Esophagus mucosa (tissue), 1 donor: ENCODE measurements at regions not wholly inside any gene's neighbourhood (a gene's known extent, or its start where the extent isn't known, plus 50 kb on each side); places are given as distances from the start of the nearest gene placed in this dataset.
"Not testable (repeated sequence)": the region's sequence is repeated elsewhere in the genome, so short reads cannot be mapped to it uniquely, and the experiment has no call there.

Experiments used
- ATAC-seq: fragments of 200-7000 bp; cut with Tn5 transposase; one replicate; pipeline ENCODE4 v1.9.1; 2020
- donor health status: DM: yes; HTN: yes; CAD: no.

DNA sequence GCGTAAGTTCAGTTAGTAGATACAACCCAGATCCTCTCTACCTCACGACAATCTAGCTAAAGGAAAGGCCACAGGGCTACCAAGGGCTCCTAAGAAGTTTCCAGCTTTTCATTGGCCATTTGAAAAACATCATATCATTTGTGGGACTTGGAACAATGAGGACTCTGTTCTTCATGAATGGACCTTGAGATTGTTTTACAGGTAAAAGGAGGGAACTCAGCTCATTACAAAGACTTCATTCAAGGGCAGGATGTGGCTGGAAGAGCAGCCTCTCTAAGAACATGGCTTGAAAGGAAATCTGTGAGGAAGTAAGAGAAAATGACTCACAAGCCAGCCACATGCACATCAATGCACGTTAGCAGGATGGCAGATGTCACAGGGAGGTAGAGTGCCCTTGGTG, 105.9 kb upstream of the SLC7A11 start:
- ATAC-seq = peak; percentile 44

DNA sequence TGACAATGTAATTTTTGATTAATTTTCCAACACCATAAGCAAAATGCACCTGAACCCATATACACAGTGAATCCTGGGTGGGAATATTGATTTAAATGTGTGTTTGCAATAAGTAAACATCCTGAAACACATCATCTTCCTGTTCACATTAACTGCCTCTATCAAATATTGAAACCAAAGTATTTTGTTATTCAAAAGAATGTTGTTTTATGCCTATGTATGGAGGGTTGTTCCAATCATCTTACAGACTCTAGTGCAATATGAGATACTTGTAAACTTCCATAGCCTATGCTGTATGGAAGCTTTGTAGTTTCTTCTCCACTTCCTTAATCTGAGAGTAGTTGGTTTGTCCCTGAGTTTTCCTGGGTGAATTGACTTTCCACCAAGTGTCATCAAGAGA, 105.4 kb upstream of the SLC7A11 start:
- ATAC-seq = no peak

DNA sequence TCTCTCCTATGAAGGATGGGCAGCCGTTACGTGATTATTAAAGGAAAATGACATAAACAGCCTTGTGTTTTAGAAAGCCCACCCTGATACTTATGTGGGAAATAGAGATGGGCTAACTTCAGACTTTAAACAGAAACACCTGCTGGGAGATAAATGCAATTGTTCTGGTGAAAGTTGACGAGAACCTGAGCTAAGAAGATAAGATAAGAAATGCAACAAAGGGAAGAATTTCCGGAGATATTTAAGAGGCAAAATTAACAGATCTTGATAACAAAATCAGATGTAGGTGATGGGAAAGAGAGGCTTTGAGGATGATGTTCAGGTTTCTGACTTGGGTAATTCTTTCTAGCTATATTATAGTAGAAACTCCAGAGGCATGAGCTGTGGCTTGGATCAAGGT, 102.7 kb upstream of the SLC7A11 start:
- no peak for ATAC-seq

DNA sequence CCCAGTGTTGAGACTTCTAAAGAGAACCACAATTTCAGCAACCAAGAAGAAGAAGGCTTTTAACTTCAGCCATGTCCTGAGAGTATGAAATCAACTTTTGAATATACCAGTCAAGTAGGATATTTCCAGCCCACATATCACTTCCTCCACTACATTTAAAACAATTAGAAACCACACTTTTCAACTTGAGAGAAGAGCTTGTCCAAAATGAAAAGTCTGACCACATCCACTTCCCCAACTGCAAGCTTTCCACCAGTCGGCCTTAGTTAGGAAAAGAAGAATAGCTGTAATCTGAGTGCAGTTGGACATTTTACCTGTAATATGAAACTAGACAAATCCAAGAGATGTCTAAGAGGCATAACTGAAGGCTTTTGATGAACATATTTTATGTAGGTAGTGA, 101.9 kb upstream of the SLC7A11 start:
- ATAC-seq = no peak

DNA sequence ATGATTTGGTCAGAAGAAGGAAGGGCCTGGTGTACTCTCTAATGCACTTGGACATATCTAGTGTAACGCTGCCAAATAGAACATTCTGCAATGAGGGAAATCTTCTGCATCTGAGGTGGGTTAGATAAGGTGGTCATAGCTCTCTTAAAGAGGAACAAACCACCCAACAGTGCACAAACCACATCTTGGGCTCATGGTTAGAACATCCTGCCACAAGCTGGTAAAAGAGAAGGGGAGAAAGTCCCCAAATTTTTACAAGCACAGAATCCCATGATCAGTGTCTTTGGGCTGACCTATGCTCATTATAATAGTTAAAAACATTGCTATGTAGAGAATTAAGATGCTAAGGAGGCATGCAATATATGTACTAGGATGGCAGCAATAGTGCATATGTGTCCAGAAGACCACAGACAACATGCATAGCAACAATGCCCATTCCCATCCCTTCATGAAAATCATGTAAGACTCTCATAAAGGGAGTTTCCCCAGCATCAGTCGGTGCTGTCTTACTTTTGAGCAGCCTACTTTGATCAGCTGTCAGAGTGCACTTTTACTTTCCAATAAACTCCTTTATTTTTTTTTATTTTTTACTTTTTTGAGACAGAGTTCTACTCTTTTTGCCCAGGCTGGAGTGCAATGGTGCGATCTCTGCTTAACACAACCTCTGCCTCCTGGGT, 99.7 kb upstream of the SLC7A11 start:
- ATAC-seq = no peak

DNA sequence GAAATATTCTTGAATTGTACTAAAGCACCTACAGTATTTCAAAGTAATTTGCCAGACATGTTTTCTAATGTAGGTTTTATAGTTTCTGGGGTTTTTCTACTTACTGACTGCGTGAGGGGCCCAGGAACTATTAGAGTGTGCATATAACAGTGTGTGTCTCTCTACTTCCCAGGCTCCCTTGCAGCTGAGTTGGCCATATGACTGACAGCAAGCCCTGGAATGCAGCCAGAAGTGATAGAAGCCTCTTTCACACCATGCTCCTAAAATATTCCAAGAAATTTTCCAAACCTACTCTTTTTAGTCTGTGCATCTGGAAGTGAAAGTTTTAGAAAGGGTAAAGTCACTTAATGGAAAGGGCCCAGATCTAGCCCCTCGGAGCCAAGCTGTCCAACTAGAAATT, 96.7 kb upstream of the SLC7A11 start:
- no peak for ATAC-seq

DNA sequence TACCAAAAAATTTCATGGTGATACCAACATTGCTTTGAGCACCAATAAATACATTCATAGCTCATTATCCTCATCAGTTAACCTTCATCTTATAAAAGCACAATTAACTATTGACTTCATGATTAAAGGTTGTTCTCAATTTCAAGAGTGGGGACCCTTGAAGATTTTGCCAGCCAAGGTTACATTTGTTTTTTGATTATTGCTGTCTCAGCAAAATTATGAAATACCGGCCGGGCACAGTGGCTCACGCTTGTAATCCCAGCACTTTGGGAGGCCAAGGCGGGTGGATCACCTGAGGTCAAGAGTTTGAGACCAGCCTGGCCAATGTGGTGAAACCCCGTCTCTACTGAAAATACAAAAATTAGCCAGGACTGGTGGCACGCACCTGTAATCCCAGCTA, 96.1 kb upstream of the SLC7A11 start:
- not testable (repeated sequence) for ATAC-seq

DNA sequence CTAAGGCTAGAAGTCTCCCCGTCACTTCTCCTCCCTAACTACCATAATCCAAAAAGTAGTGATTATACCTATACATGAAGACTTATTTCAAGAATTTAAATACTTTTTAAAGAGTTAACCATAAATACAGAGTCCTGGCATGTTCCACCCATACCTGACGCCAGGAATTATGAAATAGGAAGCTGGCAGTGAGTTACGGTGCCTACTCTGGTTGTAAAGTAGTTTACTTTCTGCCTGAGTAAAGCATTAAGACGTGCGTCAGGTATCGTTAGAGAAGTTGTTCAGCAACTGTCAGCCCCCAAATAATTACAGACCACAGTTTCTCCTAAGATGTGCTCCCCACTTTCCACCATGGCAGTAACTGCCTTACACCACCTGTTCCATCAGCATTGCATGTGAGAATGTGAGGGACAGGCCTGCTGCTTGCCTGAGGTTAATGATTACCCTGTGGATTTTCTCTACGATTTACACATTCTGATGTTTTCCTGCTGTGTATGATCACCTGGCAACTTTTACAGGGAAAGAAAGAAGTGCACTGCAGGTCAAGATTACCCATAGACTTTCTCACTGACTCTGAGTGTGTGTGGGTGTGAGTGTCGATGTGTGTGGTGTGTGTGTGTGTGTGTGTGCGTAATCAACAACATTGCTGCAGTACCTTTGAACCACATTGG, 92.3 kb upstream of the SLC7A11 start:
- ATAC-seq = no peak

DNA sequence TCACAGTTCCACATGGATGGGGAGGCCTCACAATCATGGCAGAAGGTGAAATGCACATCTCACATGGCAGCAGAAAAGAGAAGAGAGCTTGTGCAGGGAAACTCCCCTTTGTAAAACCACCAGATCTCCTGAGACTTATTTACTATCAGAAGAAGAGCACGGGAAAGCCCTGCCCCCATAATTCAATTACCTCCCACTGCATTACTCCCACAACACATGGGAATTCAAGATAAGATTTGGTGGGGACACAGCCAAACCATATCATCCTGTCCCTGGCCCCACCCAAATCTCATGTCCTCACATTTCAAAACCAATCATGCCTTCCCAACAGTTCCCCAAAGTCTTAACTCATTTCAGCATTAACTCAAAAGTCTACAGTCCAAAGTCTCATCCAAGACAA, 90.3 kb upstream of the SLC7A11 start:
- not testable (repeated sequence) for ATAC-seq

DNA sequence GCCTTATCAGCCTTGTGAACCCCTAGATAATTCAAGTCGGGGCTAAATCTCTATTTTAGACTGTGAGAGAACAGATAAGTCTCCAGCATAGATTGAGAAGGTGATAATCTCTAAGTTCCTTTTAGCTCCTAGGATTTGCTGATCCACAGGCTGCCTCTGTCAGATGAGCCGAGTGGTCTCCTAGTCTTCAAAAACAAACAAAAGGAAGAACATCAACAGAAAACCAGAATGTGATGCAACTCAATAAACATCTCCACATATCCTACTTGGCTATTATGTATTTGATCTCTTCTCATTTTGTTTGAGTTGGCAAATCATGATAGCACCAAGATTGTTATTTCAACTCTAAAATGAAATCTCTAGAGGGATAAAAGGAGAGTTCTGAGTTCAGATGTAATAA, 88.4 kb upstream of the SLC7A11 start:
- no peak for ATAC-seq

DNA sequence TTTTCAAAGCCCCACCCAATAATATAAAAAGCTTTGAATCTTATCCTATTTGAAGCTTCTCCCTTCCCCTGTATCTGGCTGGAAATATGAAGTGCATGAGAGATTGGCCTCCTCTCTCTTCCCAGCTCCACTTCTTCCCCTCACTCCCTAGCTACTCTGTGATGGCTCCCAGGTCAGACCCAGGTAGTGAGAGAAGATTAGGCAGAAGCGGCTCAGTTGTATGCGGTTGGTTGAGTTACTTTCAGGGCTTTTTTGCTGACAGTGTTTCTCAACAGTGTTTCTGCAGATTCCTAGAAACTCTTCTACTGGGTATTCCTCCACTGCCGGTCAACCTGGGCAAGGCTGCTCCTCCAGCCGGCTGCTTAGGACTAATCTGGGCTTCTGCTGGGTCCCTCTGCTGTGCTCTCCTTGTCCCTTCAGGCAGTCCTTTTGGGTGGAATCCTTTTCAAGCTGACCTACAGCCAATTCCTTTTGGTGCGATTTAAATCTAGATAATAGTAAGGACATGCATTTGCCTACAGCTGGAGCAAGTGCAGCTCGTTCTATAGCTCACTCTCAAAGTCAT, 87.4 kb upstream of the SLC7A11 start:
- ATAC-seq = no peak

DNA sequence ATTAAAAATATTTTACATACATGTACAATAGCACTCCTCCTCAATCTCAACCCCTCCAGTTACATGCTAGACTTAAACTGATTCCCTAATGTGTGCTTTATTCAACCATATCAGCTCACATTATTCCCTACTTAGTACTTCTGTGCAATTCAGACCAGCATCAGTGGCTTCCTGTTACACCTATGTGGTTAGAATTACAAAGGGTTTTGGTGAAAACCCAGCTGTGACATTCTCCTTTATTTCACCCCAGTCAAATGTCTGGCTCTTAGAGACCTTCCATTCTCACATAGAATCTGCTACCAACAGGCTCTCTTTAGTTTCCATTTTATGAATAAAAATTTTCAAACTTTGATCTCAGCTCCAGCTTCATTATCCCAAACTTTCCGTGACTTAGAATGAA, 85.2 kb upstream of the SLC7A11 start:
- no peak for ATAC-seq

DNA sequence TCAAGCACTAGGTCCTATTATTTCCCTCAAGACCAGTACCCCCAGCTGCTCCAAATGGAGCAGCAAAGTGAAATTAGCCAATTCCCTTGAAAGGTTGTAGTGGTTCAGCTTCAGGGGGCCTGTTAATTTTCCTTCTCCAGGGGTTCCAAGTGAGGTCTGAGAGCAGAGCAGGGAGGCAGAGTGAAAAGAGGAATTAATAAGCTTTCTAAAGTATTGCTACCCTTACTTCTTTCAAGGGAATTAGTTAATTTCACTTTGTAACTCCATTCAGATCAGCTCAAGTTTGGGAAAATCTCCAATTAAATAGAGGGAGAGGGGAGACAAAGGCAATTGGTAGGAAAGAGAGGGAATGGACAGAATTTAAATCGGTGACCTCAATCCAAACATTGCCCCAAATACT, 78.7 kb upstream of the SLC7A11 start:
- ATAC-seq = no peak

DNA sequence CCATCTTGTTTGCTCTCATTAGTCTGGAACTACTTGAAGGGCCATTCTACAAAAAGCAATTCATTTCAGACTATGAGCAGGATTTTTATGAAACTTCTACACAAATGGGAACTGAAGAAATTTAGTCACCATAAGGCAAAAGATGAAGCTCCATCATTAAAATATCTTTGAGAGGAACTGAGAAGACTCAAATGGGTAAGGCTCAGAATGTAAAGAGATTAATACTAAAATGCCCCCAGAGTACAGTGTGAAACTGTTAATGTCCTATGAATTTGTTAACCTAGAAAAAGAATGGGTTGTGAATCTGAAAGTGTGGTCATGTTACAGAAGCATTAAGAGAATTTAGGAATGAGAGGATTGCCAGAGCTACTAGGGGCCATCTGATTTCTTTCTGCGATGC, 77.9 kb upstream of the SLC7A11 start:
- ATAC-seq = no peak

DNA sequence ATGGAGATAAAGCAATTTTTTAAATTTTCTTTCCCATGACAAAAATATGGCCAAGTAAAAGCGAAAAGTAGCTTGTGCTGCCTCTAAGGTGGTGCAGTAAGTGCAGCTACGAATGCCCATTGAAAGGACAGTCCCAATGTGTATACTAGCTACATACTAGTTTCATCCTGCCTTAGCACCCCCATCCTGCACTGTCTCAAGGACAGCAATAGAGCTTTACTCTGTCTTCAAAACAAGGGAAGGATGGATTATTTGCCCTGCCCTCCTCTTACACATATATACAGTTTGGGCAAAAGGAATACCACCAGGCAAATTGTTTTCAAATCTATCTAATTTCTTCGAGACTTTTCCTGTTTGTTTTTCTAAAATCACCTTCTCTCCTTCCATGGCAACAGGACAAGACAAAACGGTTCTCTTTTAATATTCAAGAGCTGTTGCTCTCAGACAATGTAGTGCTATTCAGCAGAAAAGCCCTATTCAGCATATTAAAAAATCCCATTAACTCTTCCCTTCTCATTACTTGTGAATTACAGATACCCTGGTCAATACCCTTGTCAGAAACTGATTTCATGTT, 75.1 kb upstream of the SLC7A11 start:
- ATAC-seq = no peak

DNA sequence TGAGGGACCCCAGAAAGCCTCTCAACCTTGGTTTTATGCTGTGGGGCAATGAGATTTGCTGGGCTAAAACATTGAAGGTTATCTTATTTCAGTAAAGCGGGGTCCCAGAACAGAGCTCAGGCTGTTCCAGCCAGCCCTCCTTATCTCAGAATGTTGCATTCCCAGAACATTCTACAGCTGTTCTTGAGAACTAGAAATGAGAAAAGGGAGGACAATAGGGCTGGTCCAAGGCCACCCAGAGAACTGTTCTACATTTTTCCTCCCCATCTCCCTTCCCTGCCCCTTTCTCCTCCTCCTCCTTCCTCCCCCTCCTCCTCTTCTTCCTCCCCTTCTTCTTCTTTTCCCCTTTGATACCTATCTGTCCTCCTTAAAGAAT, 70.4 kb upstream of the SLC7A11 start:
- no peak for ATAC-seq

DNA sequence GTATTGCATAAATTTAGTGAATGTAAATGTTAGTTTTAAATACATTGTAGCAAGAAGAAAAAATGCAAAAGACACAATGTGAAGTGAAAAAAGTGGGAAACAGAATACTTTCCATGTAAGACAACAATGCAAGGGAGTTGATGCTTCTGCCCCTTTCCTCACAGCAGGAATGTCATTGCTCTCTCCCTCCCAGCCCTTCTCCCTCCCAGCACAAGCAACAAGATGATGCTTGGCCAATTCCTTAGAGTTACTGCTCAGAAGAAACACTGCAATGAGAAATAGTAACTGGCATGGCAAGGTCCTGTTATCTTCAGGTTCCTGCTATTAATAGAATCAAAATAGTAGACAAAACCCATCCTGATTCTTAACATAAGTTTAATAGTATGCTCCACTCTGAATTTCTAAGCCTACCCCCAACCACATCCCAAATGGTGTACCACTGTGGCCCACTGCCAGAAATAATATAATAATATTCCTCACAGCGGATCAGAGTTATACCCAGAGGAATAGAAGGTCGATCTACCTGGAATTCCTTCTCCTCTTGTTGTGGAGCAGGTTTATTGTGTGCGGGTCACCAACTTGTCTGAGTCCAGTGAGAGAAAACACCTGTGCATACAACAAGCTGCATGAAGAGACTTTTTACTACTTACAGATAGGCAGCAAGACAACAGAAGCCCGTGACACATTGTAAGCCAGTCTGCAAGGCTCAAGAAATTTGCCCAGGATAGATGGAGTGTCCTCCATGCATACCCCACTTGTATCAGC, 69.8 kb upstream of the SLC7A11 start:
- no peak for ATAC-seq

DNA sequence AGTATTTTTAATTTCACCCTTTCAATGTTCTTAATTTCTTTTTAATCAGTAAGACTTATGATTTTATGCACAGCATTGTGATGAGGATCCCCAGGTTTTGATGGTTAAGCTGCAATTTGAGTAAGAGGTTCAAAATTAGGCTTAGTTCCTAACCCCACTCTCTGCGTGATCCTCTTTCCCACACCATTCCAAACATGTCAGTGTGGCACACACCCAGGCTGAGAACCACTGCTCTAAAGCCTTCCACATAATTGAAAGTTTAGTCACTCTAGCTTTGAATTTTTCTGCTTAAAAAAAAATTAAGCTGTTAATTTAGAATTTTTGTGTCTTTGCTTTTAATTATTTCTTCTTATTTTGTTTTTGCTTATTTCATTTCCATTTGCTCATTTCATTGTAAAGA, 68.8 kb upstream of the SLC7A11 start:
- no peak for ATAC-seq

DNA sequence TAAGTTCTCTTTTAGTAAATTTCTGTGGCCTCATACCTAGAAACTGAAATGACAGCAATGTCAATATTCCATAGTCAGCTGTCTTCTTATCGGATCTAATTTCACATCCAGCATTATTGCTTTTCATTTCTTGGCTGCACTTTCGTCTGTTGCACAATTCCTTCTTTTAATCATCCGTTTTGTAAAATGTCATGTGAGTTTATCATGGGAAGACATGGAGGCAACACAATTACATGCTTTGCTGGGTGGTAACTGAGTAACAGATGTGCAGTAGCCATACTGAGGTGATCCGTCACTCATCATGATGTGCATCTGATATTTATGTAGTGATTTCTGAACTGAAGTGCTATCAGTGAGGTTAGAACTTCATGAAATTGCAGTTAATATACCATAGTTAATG, 68.3 kb upstream of the SLC7A11 start:
- no peak for ATAC-seq

DNA sequence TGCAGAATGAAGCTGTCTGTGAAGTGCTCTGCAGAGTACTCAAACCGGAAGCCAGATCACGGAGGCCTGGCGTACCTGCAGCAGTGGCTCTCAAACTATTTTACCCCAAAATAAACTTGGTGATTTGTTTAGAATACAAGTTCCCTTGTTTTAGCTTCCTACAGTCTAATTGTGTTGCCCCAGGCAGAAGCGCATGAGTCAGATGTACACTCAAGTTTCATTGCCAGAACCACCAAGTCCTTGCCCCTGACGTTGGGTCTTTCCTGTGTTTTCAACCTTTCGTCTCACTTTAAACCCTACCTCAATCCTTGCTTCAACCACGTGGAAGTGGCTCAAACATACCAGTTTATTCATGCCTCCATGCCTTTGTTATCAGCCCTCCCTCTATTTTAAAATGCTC, 66.2 kb upstream of the SLC7A11 start:
- peak; percentile 80 for ATAC-seq

DNA sequence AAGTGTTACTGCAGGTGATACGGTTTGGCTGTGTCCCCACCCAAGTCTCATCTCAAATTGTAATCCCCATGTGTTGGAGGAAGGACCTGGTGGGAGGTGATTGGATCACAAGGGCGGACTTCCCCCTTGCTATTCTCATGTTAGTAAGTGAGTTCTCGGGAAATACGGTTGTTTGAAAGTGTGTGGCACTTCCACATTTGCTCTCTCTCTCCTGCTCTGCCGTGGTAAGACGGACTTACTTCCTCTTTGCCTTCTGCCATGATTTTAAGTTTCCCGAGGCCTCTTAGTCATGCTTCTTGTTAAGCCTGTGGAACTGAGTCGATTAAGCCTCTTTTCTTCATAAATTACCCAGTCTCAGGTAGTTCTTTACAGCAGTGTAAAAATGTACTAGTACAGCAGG, 65.2 kb upstream of the SLC7A11 start:
- ATAC-seq = peak; percentile 66

DNA sequence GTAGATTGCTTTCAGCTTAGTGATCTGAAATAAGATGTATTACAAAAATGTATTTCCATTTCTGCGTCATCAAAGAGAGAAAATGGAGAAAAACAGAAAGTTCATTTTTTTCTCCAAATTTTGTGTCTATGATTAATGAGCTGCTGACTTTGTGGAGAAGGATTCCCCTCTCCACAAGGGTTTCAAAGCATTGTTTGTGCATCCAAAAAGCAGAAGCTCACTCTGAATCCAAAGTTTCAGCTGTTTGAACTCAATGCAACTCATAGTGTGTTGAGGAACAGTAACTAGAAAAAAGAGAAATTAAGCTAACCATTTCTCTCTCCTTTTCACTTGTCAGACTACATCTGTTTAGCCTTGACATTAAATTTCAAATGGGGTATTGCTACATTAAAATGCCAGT, 62.9 kb upstream of the SLC7A11 start:
- no peak for ATAC-seq

DNA sequence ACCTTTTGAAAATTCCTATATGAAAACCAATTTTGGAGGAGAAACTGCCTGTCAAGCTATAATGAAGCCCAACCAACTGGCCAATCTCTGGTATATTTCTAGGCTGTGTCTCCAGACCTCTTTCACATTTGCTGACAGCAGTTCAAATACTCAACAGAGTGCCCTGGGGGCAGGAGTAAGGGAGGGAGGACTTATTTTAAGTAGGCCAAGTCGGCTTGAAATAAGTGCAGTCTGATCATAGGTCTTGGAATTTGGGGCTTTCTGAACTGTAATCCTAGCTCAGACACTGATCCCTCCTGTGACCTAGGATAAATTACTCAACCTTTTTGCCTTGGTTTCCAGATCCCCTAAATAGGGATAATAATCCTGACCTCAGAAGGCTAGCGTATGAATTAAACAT, 59.4 kb upstream of the SLC7A11 start:
- ATAC-seq = no peak
